AG08395 (cell line): ENCODE measurements at regions not wholly inside any gene's neighbourhood (a gene's known extent, or its start where the extent isn't known, plus 50 kb on each side); places are given as distances from the start of the nearest gene placed in this dataset.

Source experiments
- DNase-seq: peaks from one replicate; pipeline ENCODE4 v3.0.0; 2012; ENCODE audit warnings: mixed read lengths, low spot score

DNA sequence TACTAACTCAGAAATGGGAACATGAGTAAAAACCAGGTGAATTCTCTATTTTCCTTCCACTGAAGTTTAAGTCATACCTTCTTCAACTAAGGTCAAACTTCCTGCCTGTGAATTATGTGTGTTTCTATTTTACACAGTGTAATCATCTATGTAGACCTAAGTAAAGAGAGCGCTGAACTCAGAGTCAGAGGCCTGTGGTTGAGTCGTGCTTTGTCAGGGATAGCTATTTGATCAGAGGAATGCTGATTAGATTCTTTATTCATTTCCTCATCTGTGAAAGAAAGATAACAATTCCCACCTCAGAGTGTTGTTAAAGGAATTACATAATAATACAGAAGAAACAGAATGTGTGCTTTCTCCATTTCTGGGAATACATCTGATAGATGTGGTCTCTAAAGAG, 654.1 kb downstream of the STIM2 start:
- no peak for DNase-seq

DNA sequence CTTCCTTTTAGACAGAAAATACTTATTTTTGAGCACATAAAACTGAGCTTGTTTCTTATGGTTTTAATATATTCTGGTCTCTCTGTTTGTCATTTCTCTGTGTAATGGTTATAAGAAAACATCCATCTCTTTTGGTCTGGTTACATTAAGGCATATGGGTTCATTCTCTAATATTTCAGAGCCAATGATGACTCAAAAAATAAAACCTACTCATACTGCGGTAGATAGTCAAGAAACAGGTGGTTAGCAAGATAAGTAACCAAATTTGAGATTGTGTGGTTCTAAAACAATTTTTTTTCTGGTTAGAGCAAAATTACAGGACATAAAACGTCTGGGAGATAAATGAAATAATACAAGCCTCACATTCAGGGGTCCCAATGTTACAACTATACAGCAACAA, 654.5 kb downstream of the STIM2 start:
- DNase-seq = no peak

DNA sequence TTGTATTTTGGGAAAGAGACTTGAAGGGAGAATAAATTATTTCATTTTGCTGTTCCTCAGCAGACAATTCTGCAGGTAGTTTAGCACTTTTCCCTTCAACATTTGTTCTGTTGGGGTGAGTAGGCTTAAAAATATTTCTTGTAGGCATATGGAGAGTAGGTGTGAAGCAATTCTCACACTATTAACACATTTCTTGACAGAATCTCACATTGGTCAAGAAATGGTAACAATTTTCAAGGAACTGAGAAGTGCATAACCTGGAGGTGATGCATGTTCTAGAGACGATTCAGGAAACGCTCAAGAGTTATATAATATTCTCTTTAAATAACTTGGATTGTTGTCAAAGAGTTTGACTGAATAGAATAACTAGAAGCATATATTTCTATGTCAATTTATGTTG, 658.2 kb downstream of the STIM2 start:
- DNase-seq = no peak

DNA sequence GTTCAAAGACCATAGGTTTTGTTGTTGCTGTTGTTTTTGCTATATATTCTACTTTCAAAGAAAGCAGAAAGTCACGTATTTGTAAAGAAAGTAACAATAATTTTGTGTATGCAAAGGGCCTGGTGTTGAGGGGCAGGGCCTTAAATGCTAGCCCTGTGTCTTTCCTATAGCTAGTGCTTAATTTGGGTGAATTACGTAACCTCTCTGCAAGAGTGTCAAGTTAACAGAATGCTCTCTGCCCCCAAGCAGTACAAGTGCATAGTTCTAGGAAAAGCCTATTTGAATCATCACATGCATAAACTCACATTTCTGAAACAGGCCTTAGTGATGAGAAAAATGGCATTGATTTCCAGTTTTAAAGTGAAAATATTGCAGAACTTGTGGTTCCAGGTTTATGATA, 663.6 kb downstream of the STIM2 start:
- DNase-seq = no peak

DNA sequence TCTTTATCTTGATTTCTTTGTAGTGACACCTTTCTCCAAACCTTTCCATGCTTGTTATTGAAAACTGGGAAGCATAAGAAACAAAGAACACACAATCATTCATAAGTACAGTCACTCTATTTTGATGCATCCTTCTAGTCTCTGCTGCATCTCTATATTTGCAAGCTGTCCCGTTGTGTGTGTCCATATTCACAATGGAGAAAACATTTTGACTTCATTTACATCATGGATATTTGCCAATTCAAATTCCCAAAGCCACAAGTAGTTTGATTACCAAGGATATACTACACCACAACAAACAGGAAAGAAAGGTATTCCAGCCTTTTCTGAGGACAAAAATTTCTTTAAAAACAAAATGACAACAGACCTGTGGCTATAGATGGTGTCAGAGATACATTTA, 673.8 kb downstream of the STIM2 start:
- DNase-seq = no peak

DNA sequence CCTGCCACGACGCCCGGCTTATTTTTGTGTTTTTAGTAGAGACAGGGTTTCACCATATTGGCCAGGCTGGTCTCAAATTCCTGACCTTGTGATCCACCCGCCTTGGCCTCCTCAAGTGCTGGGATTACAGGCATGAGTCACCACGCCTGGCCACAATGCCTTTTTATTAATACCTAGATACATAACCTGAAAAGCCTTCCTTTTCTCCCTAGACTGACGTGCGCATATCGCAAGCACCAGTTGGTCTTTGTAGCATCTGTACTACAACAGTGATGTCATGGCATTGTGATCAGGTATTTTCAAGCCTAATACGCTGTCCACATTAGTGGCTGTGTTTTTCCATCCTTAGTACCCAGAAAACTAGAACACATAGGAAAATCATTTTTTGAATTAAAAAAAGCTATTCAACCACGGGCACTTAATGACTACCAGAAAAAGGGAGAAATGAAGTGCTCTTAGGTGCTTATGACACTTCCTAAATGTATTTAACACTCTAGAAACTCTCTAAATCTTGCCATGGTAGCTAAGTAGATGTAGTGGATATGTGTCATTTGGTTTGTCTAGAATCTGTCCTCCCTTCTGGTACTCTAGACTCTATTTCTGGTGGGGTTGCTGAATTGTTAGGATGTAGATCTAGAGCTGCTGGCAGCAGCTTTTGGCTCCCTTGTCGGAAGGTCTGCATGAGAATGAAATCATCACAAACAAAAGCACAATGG, 707.8 kb downstream of the STIM2 start:
- DNase-seq = no peak

DNA sequence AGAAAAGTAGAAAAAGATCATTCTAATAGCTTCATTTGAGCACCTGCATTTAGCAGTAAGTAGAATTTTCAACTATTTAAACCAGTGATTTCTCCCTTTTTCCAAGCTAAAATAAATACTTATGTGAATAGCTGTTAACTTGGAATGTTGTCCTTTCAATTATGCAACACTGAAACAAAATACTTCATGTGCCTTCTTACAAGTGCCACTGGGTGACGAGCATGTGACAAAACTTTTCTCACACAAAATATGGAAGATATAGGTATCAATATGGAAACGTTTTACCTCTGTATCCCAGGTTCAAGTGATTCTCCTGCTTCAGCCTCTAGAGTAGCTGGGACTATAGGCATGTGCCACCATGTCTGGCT, 708.3 kb downstream of the STIM2 start:
- DNase-seq = no peak

DNA sequence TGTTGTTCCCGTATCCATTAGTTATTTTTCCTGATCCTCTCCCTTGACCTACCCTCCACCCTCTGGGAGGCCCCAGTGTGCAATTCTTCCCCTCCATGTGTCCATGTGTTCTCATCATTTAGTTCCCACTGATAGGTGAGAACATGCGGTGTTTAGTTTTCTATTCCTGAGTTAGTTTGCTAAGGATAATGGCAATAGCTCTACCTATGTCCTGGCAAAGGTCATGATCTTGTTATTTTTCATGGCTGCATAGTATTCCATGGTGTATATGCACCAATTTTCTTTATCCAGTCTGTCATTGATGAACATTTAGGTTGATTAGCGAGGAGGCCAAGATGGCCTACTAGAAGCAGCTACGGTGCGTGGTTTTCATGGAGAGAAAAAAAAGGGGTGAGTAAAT, 714.1 kb downstream of the STIM2 start:
- no peak for DNase-seq

DNA sequence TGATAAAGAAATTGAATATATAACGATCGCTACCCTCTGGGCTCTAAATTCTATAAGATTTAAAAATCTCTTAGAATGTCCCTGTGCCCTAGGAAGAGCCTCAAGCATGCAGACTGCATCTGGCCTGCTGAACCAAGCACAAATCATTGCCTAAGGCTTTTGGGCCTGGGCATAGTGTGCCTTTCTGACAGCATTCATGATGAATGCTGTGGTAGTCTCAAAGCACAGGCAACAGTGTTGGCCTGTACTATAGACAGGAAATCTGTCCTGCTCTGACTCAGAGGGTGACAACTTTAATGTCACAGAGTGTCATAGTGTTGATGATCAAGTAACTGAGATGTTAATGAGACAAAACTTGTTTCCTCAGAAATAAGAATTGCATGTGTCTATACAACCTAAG, 717.3 kb downstream of the STIM2 start:
- DNase-seq = no peak

DNA sequence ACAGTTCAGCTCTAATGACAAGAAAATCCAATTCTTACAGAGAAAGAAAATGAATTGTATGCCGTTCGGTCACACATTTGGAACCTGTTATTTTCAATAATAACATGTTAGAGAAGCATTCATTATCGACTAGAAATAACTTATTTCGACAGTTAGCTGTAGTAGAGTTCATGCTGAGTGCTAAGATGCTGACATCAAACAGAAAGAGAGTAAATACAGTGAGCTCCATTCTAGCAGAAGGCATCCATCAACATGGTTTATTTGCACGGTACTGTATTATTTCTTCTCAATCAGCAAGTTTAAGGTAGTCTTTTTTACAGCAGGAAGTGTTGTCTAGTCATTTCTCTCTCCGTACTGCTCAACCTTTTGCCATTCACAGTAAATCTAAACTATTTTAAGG, 732.1 kb downstream of the STIM2 start:
- no peak for DNase-seq

DNA sequence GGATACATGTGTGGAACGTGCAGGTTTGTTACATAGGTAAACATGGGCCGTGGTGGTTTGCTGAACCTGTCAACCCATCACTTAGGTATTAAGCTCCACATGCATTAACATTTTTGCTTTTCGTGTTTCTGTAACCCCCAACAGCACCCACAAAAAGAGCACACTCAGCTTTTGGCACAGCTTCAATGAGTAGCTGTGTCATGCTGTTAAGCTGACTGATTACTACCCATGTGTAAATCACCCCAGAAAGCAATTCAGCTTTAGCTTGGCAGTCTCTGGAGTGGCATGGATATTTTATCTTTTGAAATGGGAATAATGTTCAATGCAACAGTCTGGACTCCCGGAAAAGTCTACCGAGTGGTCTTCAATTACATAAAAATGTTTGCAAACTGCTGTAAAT, 734.3 kb downstream of the STIM2 start:
- no peak for DNase-seq

DNA sequence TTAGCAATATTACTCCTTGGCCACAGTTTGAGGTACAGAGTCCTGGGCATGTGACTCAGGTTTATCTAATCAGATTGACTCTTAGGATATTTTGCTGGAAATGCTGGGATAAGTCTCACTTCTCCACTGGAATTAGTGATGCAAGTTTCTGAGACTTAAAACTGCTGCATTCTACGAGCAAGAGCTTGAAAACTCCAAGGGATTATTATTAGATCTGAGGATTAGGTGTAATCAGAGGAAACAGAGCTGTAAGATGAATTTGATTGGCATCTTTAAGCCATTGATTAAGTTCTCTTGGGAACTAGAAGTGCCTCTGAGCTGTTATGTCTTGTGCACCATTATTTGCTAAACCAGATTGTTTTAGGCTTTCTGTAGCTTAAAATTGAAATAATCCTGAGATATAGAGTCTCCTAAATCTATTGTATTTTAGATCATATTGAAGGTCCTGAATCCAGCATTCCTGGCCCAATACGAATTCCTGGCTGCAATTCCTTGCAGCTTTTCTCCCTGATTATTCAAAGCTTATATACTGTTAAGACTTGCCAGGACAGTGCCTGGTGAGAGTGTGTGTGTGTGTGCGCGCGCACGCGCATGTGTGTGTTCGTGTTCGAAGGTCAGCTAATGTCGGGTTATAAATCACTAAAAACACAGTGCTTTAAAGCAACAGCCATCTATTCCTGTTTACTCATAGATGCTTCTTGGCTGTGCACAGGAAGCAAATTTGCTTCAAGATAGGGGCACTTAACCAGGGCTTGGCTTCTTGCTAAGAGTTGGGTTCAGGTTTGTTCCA, 735.1 kb downstream of the STIM2 start:
- no peak for DNase-seq

DNA sequence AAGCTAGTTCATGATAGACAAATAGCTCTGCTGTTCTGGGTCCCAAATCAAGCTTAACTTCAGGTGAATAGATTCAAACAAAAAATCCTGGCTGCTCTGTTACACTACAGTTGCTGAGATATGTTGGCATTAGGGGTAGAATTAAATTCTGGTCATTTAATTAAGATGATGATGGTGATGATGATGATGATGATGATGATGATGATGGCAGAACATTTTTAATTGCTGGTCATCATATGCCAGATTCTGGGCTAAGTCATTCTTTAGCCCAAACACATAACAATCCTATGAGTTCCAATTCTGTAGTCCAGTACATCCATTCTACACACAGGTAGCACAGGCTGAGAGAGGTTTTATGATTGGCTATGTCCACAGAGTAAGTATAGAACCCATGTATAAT, 741.5 kb downstream of the STIM2 start:
- no peak for DNase-seq

DNA sequence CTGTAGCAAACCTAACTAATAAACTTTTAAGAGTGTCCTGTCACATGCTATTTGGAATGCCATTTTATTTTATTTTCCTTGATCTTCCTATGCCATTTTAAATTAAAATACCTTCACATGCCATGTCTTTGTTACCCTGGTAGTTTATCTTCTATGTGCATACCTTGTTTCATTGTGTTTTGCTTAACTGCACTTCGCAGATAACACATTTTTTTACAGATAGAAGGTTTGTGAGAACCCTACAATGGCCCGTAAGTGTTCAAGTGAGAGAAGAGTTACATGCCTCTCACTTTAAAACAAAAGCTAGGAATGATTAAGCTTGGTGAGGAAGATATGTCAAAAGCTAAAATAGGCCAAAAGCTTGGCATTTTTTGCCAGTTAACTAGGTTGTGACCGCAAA, 744.1 kb downstream of the STIM2 start:
- no peak for DNase-seq

DNA sequence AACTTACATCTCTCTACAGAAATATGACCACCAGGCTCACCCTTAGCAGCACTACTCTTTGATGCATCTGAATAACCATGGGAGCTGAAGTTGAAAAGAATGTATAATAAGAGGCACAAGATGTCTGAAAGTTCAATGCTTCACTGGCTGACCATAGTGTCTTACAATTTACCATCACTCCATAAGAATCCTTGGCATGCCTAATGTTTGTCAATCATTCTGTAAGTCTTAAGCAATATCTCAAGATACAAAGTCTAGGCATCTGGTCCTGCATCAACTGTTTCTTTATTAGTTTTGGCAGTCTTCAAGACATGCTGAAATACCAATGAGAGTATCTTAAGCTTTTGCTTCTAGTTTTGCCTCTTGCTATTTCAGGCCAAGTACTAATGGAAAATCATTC, 755.5 kb downstream of the STIM2 start:
- DNase-seq = no peak

DNA sequence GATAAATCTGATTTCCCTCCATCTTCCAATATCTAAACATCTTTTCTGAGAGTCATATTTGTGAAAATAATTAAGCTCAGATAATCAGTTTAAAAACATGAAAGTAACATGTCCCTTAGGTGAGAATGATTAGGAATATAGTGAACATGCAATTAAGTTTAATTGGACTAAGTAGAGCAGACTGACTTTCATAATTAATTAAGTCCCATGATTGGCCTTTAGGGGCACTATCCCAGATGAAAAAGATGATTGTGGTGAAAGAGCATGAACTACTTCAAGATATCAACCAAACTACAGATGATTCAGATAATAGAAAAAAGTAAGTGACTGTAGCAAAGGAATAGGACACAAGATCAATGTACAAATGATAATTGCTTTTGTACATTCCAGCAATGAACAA, 758.8 kb downstream of the STIM2 start:
- no peak for DNase-seq

DNA sequence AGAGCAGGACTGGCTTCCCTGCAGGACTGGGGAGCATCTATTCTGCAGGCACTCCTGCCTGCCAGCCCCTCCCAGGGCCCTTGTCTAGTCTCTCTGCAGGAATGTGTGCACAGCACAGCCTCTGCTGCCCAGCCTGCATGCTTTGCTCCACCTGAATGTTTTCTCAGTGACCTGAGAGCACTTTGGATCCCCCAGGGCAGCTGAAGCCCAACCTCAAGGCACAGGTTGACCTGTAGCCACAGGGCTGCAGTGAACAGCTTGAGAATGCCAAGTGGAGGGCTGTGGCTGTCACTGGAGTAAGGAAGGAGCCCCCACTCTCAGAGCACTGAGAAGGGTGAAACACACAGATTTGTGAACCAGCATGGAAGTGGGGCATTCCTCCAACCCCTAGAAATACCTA, 760.2 kb downstream of the STIM2 start:
- DNase-seq = no peak

DNA sequence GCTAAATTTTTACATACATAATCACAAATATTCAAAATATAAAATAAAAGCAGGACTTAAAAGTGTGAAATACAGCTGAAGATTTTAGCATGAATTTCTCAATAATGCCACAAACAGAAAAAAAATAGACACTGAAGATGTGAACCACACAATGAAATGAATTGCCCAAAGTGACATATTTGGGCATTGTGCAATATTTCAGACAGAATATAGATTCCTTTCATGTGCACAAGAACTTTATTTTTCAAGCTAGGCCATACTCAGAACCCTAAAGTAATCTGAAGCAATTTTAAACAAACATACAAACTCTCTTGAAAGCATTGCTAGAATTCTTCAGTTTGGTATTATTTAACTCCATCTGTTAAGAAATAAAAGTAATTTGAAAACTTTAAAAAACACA, 764.1 kb downstream of the STIM2 start:
- DNase-seq = no peak

DNA sequence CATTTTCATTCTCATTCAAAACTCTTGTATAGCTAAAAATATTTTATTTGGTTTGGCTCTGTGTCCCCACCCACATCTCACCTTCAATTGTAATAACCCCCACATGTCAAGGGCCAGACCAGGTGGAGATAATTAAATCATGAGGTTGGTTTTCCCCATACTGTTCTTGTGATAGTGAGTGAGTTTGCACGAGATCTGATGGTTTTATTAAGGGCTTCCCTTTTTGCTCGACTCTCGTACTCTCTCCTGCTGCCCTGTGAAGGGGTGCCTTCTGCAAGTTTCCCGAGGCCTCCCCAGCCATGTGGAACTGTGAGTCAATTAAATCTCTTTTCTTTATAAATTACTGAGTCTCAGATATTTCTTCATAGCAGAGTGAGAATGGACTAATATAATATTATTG, 768.0 kb downstream of the STIM2 start:
- DNase-seq = no peak

DNA sequence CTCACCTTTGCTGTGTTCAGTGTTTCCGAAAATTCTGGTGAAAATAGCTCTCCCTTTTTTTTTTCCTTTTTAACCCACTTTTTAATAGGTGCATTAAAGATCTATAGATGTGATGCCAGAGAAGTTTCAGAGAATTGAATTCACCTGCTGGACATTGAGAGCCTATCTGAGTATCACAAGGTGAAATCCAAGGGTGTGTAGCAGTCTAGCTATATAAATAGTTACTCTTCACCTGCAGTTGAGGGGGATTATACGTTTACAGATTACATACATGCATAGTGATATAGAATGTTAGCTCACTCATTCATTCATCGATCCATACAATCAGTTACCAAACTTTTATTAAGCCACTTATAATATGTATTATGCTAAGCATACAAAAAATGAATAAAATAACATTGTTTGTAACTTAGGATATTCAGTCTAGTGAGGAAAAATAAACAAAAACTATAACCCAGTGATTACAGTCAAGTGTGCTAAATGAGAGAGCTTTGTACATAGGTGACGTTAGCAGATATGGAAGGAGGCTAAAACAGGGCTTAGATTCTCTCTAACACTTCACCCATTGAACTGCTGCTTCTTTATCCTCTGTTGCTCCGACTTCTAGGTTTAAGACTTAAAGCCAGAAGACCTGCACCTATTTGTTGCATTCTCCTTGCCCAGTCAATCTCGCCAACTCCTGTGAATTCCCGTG, 769.0 kb downstream of the STIM2 start:
- no peak for DNase-seq

DNA sequence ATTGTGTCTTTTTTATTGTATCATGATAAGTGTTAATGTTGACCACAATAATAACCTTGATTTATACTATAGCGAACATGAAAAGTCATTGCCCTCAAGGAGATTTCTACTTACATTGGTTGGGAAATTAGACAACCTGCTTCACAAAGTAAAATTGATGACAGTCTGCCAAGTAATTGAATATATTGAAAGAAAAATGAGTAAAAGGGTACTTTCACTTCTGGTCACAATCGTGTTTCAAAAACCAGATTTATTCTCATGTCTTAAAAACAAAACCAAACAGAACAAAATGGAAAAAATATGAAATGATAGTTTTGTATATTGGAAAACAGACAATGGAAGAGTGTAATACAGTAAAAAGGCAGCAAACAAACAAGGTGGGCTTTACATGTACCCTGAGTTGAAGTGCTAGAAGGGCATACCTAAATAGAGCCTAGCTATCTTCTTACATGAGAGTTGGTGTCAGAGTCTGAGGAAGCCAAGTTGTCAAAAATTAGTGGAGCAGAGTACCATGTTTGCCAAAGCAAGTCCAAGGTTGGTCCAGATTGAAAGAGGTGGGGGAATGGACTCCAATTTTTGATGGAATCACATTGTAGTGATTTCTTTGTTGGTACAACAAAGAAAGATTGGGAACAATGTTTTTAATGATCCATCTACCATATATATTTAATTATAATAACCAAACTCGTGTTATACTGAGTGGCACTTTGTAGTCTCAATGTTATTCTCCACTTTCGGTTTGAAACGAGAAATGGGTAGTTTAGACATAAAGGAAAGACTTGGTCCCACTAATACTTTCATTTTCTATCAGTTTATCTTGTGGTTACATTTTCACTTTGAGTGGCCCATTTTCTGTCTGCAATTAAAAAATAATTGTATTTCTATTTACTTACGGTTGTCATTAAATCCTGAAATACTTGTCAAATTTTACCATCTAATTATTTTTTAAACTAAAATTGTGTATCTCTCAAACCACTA, 775.6 kb downstream of the STIM2 start:
- DNase-seq = no peak
